Lower leg skin (tissue), 3 donors: ENCODE measurements at regions not wholly inside any gene's neighbourhood (a gene's known extent, or its start where the extent isn't known, plus 50 kb on each side); places are given as distances from the start of the nearest gene placed in this dataset.

Experiments used
- CTCF ChIP-seq, 3 donors: fragments of 450-650 bp; IDR thresholded peaks; one replicate each; pipeline ENCODE4 v1.5.1; 2016; ENCODE audit warnings: antibody characterized with exemption in 3 of 3, mild to moderate bottlenecking in 3 of 3, moderate library complexity in 2 of 3
- POLR2A ChIP-seq, 2 donors: fragments of 450-650 bp; IDR thresholded peaks; one replicate each; pipeline ENCODE4 v1.6.1; 2016 to 2017; ENCODE audit warnings: antibody characterized with exemption in 2 of 2, mild to moderate bottlenecking in 1 of 2, moderate library complexity in 1 of 2

- TF ChIP-seq CTCF (IDR thresholded peaks at IDR 0.05) (no peak), POLR2A (IDR thresholded peaks at IDR 0.05) (no peak)
Measured at GRCh38 chr6:156407334-156407733, 369.8 kb upstream of the ARID1B start.
